ENCODE measurements at regions not wholly inside any gene's neighbourhood (a gene's known extent, or its start where the extent isn't known, plus 50 kb on each side); places are given as distances from the start of the nearest gene placed in this dataset.

DNA sequence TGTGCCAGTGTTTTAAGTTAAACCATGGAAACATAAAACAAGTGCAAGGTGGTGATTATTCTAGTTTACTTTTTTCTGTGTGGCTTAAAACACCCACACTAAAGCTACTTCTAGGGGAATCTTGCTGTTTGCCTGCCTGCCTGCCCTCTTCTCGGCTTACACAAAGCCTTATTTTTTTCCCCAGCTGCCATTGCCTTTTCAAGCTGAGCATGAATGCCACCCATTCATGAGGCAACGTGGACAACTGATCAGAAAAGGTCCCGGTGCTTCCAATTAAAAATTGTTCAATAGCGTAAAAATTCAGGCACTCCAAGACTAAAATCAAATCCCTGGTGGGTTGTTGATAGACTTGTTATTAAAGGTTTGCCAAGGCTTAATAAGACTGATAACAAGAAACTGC, 401.4 kb downstream of the TMEM161B start:
- CTCF ChIA-PET, result no interaction called here
- Mint-ChIP-seq H3K27me3 (no peaks in the 10 kb centered on the region), H3K4me1 (no peaks in the 10 kb centered on the region), H3K4me3 (no peak overlapping the region), H3K36me3 (ENCODE audit: low read depth) (no peaks in the 10 kb centered on the region), H3K9me3 (peaks cover 2% of the 10 kb centered on the region), H3K27ac (no peak overlapping the region)
- POLR2A ChIA-PET, result no interaction called here
- no peak for DNase-seq

DNA sequence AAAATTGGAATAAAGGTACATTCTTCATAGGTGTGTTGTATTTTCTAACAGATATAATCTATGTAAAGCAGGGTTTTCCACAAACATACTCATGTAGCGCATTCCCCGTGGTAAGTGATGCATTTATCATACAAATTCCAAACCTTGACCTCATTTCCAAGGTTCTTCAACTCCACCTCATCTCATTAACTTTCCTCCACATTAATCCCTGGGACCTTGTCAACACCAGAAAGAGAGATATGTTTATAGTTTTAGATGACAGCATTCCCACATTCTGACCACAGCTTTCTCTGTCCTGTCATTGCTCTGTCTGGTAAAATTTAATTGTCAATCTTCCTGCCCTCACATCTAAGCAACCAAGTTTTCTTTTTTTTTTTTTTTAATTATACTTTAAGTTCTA, 415.1 kb downstream of the TMEM161B start:
- Mint-ChIP-seq H3K4me1 (no peaks in the 10 kb centered on the region), H3K27me3 (no peaks in the 10 kb centered on the region), H3K27ac (no peak overlapping the region), H3K4me3 (no peak overlapping the region), H3K36me3 (ENCODE audit: low read depth) (no peaks in the 10 kb centered on the region), H3K9me3 (peaks cover 2% of the 10 kb centered on the region)
- POLR2A ChIA-PET, result no interaction called here
- no peak for DNase-seq
- CTCF ChIA-PET, result no interaction called here

DNA sequence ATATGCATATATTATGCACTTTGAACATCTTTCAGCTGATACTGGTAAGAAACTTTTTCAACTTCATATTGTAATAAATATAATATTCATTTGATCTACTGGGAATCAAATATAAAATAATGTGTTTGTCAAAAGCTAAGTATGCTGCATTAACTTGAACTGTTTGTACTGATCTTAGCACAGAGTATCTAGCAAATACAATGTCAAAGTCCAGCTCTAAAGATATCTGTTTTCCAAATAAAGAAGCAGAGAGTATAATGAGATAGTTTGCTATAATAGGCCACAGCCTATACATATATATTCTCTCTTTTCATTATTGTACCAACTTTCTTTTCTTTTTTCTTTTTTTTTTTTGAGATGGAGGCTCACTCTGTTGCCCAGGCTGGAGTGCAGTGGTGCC, 417.0 kb downstream of the TMEM161B start:
- Mint-ChIP-seq H3K9me3 (no peaks in the 10 kb centered on the region), H3K4me3 (no peak overlapping the region), H3K27ac (no peak overlapping the region), H3K36me3 (ENCODE audit: low read depth) (no peaks in the 10 kb centered on the region), H3K27me3 (no peaks in the 10 kb centered on the region), H3K4me1 (no peaks in the 10 kb centered on the region)
- ChIA-PET POLR2A (no interaction called here), CTCF (no interaction called here)
- no peak for DNase-seq

DNA sequence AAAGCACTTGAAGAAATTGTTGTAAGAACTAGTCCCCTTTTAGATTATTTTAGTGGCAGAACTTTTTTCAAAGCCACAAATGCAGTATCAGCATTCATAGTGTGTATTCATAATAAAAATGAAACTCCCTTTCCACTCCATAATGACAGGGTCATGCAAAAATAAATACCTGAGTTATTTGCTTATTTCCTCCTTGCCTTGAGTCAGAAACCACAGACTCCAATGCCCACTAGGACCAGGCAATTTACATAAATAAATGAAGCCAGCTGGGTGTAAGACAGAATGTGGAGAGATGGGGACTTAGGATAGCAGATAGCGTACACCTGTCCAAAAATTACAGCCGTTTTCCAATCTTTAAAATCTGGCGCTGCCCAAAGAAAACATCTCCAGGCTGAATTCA, 417.8 kb downstream of the TMEM161B start:
- no peaks in the 10 kb centered on the region for H3K4me1 Mint-ChIP-seq
- DNase-seq, result no peak
- H3K36me3 Mint-ChIP-seq (ENCODE audit: low read depth), result no peaks in the 10 kb centered on the region
- H3K4me3 Mint-ChIP-seq, result no peak overlapping the region
- no peak overlapping the region for H3K27ac Mint-ChIP-seq
- no peaks in the 10 kb centered on the region for H3K9me3 Mint-ChIP-seq
- no peaks in the 10 kb centered on the region for H3K27me3 Mint-ChIP-seq
- ChIA-PET POLR2A (no interaction called here), CTCF (no interaction called here)

DNA sequence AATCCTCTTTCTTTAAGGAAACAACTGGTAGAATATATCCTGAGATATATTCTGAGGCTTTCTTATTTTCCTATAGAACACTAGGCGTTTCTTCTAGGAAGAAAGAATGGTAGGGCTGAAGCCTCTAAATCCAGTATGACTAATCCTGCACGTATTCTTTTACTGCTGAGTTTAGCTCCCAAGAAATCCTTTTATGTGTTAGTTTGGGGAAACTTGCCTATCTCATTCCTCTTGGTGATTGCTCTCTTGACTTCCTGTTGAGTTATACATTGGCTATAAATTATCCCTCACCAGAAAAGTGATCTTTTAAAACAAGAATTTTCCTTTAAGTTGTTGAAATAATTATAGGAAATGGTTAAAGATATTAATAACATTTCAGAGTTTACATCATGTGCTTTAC, 422.9 kb downstream of the TMEM161B start:
- H3K27me3 Mint-ChIP-seq, result no peaks in the 10 kb centered on the region
- CTCF ChIA-PET, result no interaction called here
- POLR2A ChIA-PET, result no interaction called here
- H3K27ac Mint-ChIP-seq, result no peak overlapping the region
- no peaks in the 10 kb centered on the region for H3K4me1 Mint-ChIP-seq
- peaks cover 2% of the 10 kb centered on the region for H3K9me3 Mint-ChIP-seq
- no peaks in the 10 kb centered on the region for H3K36me3 Mint-ChIP-seq (ENCODE audit: low read depth)
- no peak for DNase-seq
- no peak overlapping the region for H3K4me3 Mint-ChIP-seq

DNA sequence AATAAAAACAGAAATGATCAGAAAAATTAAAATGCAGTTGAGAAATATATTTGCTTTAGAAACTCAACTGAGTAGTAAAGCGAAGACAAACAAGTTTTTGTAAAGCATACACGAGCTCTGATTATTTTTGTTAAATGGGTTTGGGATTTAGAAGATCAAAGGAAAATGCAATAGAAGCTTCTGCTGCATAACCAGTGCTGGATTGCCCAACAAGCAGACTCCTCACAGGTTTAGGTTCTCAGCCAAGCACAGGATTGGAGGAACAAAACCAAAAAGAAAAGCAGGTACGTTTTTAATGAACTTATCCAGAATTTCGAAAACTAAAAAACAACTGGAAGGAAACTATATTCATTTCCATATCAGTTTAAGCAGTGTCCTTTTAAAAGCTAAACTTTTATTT, 423.8 kb downstream of the TMEM161B start:
- ChIA-PET POLR2A (no interaction called here), CTCF (no interaction called here)
- peaks cover 3% of the 10 kb centered on the region for H3K9me3 Mint-ChIP-seq
- no peak overlapping the region for H3K4me3 Mint-ChIP-seq
- H3K36me3 Mint-ChIP-seq (ENCODE audit: low read depth), result no peaks in the 10 kb centered on the region
- no peaks in the 10 kb centered on the region for H3K27me3 Mint-ChIP-seq
- H3K27ac Mint-ChIP-seq, result no peak overlapping the region
- no peak for DNase-seq
- H3K4me1 Mint-ChIP-seq, result no peaks in the 10 kb centered on the region

DNA sequence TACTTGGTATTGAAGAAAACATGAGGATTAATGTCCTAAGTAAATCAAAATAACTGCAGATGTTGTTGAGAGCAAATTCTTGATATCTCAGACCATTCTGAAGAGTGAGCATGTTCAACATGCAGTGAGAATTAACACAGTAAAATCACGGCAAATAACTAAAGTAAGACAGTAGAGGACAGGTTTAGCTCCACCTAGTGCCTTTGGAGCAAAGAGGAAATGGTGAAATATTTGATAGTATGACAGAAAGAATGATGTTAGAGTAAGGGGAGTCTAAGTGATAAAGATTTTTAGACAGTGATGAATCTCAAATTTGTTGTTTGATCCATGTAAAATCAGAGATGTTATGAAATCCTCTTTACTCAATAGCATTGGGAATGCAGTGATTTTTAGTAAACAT, 424.2 kb downstream of the TMEM161B start:
- ChIA-PET POLR2A (no interaction called here), CTCF (no interaction called here)
- Mint-ChIP-seq H3K27ac (no peak overlapping the region), H3K9me3 (peaks cover 4% of the 10 kb centered on the region), H3K36me3 (ENCODE audit: low read depth) (no peaks in the 10 kb centered on the region), H3K4me3 (no peak overlapping the region), H3K4me1 (no peaks in the 10 kb centered on the region), H3K27me3 (no peaks in the 10 kb centered on the region)
- no peak for DNase-seq

DNA sequence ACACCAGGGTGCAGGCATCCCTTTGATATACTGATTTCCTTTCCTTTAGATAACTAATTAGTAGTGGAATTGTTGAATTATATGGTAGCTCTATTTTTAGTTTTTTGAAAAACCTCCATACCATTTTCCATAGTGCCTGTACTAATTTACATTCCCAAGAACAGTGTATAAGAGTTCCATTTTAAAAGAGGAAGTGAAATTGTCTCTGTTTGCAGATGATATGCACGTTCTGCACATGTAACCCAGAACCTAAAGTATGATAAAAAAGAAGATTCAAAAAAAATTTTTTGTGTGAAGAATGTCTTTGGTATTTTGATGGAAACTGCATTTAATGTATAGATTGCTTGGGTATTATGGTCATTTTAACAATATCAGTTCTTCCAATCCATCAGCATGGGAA, 424.0 kb upstream of the CCNH start:
- Mint-ChIP-seq H3K9me3 (peaks cover 7% of the 10 kb centered on the region), H3K4me1 (no peaks in the 10 kb centered on the region), H3K36me3 (ENCODE audit: low read depth) (no peaks in the 10 kb centered on the region), H3K4me3 (no peak overlapping the region), H3K27ac (no peak overlapping the region), H3K27me3 (no peaks in the 10 kb centered on the region)
- no peak for DNase-seq
- POLR2A ChIA-PET, result no interaction called here
- CTCF ChIA-PET, result no interaction called here

DNA sequence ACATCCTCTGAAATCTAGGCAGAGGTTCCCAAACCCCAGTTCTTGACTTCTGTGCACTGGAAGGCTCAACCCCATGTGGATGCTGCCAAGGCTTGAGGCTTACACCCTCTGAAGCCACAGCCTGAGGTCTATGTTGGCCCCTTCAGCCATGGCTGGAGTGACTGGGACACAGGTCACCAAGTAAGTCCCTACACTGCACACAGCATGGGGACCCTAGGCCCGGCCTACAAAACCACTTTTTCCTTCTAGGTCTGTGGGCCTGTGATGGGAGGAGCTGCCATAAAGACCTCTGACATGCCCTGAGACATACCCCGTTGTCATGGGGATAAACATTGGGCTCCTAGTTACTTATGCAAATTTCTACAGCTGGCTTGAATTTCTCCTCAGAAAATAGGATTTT, 418.8 kb upstream of the CCNH start:
- H3K27ac Mint-ChIP-seq, result no peak overlapping the region
- no peak overlapping the region for H3K4me3 Mint-ChIP-seq
- no peaks in the 10 kb centered on the region for H3K27me3 Mint-ChIP-seq
- ChIA-PET POLR2A (no interaction called here), CTCF (no interaction called here)
- DNase-seq, result no peak
- H3K36me3 Mint-ChIP-seq (ENCODE audit: low read depth), result no peaks in the 10 kb centered on the region
- H3K4me1 Mint-ChIP-seq, result no peaks in the 10 kb centered on the region
- peaks cover 5% of the 10 kb centered on the region for H3K9me3 Mint-ChIP-seq

DNA sequence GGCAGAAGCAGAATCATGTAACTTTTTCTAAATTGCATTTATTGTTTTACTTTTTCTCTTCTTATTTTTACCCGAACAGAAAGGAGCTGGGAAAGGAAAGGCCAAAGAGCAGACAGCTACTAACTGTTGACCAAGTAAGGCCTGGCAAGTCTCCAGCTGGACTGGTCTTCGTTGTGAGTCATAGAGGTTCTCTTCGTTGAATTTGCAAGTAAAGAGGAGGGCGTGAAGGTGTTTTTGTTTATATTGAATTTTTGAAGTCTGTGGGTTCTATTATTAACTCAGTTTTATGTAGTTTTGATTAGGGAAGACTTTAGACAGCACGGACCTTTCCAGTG, 416.5 kb upstream of the CCNH start:
- ChIA-PET POLR2A (no interaction called here), CTCF (no interaction called here)
- H3K27me3 Mint-ChIP-seq, result no peaks in the 10 kb centered on the region
- peaks cover 5% of the 10 kb centered on the region for H3K9me3 Mint-ChIP-seq
- no peaks in the 10 kb centered on the region for H3K4me1 Mint-ChIP-seq
- no peak overlapping the region for H3K27ac Mint-ChIP-seq
- H3K36me3 Mint-ChIP-seq (ENCODE audit: low read depth), result no peaks in the 10 kb centered on the region
- no peak for DNase-seq
- no peak overlapping the region for H3K4me3 Mint-ChIP-seq

DNA sequence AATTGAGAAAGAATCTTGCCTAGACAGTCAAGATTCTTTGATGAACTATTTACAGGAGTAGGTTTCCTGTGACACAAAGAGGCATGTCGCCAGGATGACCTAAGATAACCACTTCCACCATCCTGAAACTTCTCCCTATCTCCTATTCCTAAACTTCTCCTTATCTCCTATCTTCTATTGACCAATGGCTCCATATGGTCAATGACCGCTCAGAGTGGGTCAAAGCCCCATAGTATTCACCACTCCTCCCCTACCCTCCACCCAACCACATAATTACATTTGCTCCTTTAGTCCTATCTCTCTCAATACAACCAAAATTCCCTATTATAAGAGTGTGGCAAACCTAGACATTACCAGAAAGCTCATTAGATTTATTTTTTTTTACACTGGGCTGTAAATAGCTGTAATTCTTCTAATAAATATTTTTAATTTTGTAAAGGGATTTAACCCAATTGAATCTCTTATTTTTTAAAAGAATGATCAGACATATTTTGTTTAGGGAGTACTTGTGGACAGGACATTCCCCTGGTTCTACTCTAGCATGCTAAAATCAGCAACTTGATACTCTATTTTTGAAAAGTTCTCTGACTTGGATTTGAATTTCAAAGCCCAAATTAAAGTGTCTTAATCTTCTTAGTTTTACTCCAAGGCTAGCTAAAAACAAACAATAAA, 416.0 kb upstream of the CCNH start:
- no peak for DNase-seq
- H3K27me3 Mint-ChIP-seq, result no peaks in the 10 kb centered on the region
- CTCF ChIA-PET, result no interaction called here
- POLR2A ChIA-PET, result no interaction called here
- H3K4me1 Mint-ChIP-seq, result no peaks in the 10 kb centered on the region
- H3K9me3 Mint-ChIP-seq, result peaks cover 5% of the 10 kb centered on the region
- H3K4me3 Mint-ChIP-seq, result no peak overlapping the region
- H3K36me3 Mint-ChIP-seq (ENCODE audit: low read depth), result no peaks in the 10 kb centered on the region
- H3K27ac Mint-ChIP-seq, result no peak overlapping the region

DNA sequence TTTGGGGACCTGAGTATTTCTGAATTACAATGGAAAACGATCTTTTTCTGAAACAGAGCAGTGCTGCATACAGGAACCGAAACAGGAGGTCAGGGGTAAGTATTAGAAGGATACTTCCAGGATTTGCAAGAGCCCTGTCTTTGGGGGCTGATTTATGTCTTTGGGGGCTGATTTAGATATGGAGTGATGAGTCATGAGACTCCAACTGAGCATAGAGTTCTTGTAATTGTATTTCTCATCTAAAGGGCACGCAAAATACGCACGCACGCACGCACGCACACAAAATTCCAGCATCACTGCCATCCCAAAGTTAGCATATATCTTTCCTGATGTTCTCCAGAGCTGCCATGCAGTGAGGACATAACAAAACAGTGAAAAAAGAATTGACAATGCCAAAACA, 414.8 kb upstream of the CCNH start:
- H3K27ac Mint-ChIP-seq, result no peak overlapping the region
- no peak overlapping the region for H3K4me3 Mint-ChIP-seq
- peaks cover 5% of the 10 kb centered on the region for H3K9me3 Mint-ChIP-seq
- ChIA-PET POLR2A (no interaction called here), CTCF (no interaction called here)
- DNase-seq, result no peak
- no peaks in the 10 kb centered on the region for H3K36me3 Mint-ChIP-seq (ENCODE audit: low read depth)
- no peaks in the 10 kb centered on the region for H3K27me3 Mint-ChIP-seq
- H3K4me1 Mint-ChIP-seq, result no peaks in the 10 kb centered on the region

DNA sequence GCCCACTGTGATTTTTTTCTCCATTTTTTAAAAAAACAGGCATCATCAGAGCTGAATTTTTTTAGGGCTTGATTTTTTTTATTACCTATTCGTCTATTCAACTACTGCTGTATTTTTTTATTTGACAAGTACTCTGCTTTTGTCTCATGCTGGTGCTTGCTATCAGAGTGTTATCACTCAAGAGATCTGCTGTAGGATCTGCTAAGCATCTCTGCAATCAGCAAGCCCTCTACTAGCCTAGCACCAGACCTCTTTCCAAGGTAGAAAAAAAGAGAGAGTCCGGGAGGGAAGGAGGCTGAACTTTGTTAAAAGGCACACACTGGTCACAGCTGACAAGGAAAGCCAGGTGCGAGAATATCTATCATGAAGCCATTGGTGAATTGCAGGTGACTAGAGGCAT, 413.8 kb upstream of the CCNH start:
- H3K27me3 Mint-ChIP-seq, result no peaks in the 10 kb centered on the region
- H3K4me1 Mint-ChIP-seq, result no peaks in the 10 kb centered on the region
- H3K36me3 Mint-ChIP-seq (ENCODE audit: low read depth), result no peaks in the 10 kb centered on the region
- H3K27ac Mint-ChIP-seq, result no peak overlapping the region
- H3K4me3 Mint-ChIP-seq, result no peak overlapping the region
- ChIA-PET CTCF (no interaction called here), POLR2A (no interaction called here)
- peaks cover 2% of the 10 kb centered on the region for H3K9me3 Mint-ChIP-seq
- DNase-seq, result no peak

DNA sequence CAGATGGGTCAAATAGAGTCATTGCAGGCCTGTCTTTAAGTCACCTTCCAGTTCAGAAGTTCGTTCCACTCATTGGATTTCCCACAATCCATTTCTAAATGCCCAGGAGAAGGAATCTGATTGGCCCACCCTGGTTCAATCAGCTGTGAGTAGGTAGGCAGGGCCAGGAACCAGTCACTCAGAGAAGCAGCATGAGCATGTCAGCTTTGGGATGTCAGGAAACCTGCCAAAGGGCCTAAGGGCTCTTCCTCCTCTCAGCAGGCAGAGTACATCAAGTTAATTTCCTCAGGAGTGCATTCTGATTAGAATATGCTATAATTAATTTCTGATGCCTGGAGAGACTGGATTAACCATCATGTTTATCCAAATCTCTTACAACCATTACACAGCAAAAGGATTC, 412.9 kb upstream of the CCNH start:
- ChIA-PET CTCF (no interaction called here), POLR2A (no interaction called here)
- no peaks in the 10 kb centered on the region for H3K36me3 Mint-ChIP-seq (ENCODE audit: low read depth)
- no peak overlapping the region for H3K27ac Mint-ChIP-seq
- H3K4me3 Mint-ChIP-seq, result no peak overlapping the region
- H3K4me1 Mint-ChIP-seq, result no peaks in the 10 kb centered on the region
- peaks cover 2% of the 10 kb centered on the region for H3K9me3 Mint-ChIP-seq
- H3K27me3 Mint-ChIP-seq, result no peaks in the 10 kb centered on the region
- no peak for DNase-seq

DNA sequence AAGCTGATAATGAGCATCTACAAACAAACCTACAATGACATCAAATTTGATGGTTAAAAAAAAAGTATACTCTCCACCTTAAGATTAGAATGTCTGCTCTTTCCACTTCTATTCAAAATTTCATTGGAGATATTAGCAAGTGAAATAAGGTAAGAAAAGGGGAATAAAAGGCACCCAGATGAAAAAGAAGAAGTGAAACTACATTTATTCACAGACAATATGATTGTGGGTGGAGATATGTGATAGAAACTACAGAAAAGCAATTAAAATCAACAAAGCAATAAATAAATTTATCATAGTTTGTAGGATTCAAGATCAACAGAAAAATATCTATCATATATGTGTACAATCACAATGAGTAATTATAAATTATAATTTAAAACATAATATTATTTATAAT, 395.1 kb upstream of the CCNH start:
- DNase-seq, result no peak
- Mint-ChIP-seq H3K27me3 (no peaks in the 10 kb centered on the region), H3K4me1 (no peaks in the 10 kb centered on the region), H3K9me3 (no peaks in the 10 kb centered on the region), H3K36me3 (ENCODE audit: low read depth) (no peaks in the 10 kb centered on the region), H3K27ac (no peak overlapping the region), H3K4me3 (no peak overlapping the region)
- ChIA-PET POLR2A (no interaction called here), CTCF (no interaction called here)

Data from activated CD4-positive, alpha-beta memory T cell treated with anti-CD3 and anti-CD28 coated beads, Interleukin-2, amount 10 ng/mL, durations not matched to agents 7 days and 5 days (primary cell).